Upper lobe of left lung (tissue), 4 donors: ENCODE measurements at regions not wholly inside any gene's neighbourhood (a gene's known extent, or its start where the extent isn't known, plus 50 kb on each side); places are given as distances from the start of the nearest gene placed in this dataset.

Source experiments
- POLR2AphosphoS5 ChIP-seq, 2 donors: sonication (generic); formaldehyde crosslinking; IDR thresholded peaks; one replicate each; pipeline ENCODE4 v1.5.1; 2017; ENCODE audit warnings: antibody characterized with exemption in 2 of 2
- TF ChIP-seq, protein P1 (sequence below), 6 experiments: fragments of 450-650 bp in 4 of 6; fragments of 200-600 bp in 2 of 6; sonication (generic) in 2 of 6; IDR thresholded peaks; one replicate each; pipeline ENCODE4 v1.5.1; 2016 to 2019; ENCODE audit warnings: antibody characterized with exemption in 6 of 6

DNA sequence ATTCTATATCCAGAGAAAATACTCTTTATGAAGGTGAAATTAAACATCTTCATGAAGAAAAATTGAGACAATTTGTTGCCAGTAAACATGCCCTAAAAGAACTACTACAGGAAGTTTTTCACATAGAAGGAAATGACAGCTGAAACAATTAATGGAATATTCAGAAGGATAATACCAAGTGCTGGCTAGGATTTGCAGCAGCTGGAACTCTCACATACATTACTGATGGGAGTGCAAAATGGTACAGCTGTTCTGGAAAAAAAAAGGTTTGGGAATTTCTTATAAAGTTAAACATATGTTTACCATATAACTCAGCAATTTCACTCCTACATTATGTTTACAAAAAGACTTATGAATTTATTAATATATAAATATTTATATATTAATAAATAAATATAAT is 193.2 kb upstream of the FAT4 start:
- TF ChIP-seq, protein P1, sequence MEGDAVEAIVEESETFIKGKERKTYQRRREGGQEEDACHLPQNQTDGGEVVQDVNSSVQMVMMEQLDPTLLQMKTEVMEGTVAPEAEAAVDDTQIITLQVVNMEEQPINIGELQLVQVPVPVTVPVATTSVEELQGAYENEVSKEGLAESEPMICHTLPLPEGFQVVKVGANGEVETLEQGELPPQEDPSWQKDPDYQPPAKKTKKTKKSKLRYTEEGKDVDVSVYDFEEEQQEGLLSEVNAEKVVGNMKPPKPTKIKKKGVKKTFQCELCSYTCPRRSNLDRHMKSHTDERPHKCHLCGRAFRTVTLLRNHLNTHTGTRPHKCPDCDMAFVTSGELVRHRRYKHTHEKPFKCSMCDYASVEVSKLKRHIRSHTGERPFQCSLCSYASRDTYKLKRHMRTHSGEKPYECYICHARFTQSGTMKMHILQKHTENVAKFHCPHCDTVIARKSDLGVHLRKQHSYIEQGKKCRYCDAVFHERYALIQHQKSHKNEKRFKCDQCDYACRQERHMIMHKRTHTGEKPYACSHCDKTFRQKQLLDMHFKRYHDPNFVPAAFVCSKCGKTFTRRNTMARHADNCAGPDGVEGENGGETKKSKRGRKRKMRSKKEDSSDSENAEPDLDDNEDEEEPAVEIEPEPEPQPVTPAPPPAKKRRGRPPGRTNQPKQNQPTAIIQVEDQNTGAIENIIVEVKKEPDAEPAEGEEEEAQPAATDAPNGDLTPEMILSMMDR (IDR thresholded peaks at IDR 0.05): no peak
- TF ChIP-seq POLR2AphosphoS5 (IDR thresholded peaks at IDR 0.05): no peak
